Suppressor macrophage treated with lipopolysaccharide for 4 hours (primary cell): ENCODE measurements at regions not wholly inside any gene's neighbourhood (a gene's known extent, or its start where the extent isn't known, plus 50 kb on each side); places are given as distances from the start of the nearest gene placed in this dataset.

Source experiments
- DNase-seq: peaks from one replicate; pipeline ENCODE4 v3.0.0-alpha.2; 2020

DNA sequence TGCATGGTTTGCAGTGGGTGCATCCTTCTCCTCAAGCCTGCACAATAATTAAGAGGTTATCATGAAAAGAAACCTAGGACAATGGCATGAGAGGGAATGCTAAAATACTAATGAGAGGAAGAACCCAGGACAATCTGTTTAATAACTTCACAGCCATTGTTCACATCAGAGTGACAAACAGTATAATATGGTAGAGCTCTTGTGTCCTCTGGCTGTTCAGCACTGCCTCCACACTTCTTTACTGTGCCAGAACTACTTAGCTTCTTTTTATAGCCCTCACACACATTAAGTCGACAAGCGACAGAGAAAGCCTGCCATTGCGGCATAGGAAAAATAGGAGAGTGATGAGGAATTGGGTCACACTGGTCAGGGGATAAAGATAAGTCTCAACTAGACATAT lies 65.0 kb upstream of the MEIS2 start:
- DNase-seq = no peak

DNA sequence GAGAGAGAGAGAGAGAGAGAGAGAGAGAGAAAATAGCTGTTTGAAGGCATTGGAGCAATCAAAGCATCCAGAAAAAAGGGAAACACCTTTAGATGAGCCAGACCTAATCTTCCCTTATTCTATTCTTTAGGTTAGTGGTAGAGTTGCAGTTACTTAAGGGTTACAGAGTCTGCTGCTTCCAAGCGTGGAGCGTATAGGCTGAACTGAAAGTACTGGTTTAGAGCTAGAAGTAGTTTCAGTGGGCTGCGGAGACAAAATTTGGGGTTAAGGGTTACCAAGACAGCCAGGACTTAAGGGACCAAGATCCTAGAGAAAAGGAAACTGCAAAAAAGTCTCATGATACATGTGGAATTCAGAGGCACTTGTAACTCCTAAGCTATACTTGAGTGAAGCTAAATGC lies 66.1 kb upstream of the MEIS2 start:
- DNase-seq = no peak

DNA sequence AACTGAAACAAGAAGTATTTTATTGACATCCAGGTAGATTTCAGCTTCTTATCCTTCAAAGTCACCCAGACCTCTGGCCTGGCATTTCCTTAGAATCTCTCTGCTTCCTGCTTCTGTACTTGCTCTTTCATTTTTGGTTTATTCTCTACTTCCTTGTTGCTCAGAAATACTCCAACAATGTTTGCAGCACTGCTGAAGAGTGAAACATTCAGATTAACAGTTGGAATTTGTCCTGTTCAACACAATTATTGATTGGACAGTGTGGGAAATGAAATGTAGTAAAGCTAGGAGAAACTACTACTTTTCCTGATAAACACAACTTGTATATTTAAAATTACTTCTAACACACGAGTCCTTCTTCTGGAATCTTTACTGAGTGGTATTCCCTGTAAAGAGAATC lies 81.0 kb upstream of the MEIS2 start:
- no peak for DNase-seq

DNA sequence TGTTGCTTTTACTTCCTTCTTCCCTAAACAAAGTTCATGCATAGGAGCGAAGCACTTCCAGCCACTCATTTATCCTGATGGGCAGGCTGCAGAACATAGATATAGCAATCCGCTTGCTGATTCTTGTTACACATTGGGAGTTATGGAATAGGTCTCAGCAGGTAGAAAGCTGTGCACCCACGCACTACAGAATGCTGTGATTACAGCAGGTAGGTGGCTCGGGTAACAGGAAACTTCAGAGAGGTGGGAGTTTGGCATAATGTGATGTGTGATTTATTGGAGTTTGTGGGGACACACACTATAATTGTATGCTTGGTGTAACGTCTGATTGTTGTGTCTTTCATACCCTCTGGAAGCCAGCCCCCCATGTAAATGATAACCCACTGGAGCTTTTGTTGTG lies 99.2 kb upstream of the MEIS2 start:
- DNase-seq = no peak

DNA sequence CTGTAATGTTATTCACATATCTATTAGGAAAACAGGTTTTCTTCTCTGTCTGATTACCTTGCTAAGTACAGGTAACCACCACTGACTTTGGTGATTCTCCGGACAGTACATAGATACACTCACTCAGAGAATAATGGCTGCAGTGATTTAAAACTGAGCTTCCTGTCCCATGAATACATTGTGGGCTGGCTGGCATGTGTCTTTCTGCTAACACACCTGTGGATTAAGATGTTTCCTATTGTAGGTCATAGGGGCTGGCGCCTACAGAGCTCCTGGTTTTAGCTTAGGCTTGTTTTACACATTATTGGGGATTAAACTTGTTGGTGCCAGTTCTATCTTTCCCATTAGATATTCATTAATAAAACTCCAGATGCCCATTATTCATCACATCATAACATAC lies 102.7 kb upstream of the MEIS2 start:
- DNase-seq = no peak

DNA sequence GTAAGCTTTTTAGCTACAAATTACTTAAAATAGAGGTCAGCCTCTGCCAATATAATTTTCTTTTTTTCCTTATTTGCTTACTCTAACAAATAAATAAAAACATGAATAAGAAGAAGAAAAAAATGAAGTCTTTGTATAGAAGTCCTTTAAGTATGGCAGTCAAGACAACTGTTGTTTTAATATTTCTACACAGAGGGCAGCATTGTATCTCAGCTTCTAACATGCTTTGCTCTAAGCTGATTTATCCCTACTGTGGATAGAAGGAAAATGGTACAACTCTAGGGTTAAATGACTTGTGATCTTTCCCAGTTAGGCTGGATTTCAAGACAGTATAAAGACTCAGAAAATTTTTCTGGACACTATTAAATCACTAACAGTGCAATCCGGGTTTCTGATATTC lies 104.3 kb upstream of the MEIS2 start:
- DNase-seq = no peak

DNA sequence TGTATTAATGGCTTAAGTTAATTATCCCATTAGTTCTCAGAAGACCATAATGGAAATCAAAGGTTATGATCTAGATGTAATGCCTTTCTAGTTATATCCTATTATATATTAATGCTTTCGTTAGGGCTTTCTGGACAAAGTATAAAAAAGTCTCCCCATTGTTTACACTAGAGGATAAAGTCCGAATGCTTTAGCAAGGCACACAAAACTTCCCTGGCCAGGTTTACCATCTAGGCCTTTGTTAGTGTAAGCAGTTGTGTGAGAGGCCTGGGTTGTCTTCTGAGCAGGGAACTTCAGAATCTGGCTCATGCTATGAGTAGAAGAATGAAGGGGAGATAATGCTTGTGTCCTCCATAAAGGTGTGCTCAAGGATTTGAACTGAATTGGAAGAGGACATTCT lies 106.3 kb upstream of the MEIS2 start:
- DNase-seq = no peak

DNA sequence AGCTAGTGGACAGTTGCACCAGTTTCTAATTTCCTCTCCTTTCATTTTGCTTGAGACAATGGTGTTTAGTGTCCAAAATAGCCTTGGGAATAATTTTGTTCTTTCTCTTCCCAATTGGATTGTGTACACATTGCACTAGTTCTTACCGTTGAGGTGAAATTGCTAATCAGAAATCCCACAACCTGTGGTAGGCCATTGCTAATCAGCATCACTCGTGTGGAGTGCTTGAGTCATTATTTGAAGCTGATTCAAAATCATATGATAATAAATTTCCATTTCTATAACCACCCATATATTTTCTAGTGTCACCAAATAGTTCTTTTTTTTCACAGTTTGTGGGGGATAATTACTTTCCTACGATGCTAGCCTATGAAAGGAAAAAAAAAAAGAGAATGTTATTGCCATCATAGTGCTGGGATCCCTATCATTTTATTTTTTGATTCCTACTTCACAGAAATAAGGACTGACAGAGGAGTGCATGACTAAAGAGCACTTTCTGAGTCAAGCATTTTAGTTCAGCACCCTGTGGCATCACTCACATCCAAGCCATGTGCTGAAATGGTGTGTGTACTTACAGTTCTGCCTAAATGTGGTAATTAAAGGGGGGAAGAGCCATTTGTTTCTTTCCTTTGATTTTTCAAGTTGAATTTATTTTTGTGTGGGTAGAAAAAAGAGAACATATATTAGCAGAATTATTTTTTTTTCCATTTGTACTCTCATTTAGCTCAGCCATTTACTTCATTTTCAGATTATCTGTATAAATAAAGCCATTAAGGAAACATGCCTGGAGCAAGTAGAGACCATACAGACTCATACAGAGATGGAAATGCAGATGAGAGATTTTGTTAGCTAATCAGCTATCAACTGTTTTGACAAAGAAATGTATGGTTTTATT lies 108.0 kb upstream of the MEIS2 start:
- DNase-seq = no peak

DNA sequence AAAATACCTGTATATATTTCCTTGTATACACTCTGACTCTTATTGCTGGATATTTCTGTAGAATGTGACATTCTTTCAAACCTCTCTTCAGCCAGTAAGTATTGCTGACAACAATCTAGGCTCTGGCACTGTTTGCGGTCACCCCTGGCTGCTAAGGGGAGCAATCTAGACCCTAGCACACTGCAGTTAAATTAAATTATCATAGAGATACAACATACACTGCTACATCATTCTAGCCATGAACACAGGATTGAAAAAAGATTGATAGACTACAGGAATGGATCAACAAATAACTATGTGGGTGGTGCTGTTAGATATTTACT lies 108.7 kb upstream of the MEIS2 start:
- DNase-seq = no peak

DNA sequence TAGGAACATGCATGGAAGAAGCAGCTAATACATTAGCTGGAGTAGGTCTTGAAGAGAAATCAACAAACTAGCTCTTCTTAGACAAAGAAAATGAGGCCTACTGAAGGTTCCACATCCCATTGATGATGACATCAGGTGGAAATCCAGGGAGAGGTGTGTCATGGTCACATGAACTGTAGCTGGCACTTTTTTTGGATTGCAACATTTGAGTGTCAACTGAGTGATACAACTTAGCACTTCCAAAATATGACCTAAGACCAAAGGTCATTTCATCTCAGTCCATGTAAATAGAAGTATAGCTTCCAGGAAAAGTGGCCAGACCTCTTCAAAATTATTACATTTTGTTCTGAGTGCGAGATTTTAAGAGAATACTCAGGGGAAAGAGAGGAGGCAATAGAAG lies 117.2 kb upstream of the MEIS2 start:
- DNase-seq = no peak

DNA sequence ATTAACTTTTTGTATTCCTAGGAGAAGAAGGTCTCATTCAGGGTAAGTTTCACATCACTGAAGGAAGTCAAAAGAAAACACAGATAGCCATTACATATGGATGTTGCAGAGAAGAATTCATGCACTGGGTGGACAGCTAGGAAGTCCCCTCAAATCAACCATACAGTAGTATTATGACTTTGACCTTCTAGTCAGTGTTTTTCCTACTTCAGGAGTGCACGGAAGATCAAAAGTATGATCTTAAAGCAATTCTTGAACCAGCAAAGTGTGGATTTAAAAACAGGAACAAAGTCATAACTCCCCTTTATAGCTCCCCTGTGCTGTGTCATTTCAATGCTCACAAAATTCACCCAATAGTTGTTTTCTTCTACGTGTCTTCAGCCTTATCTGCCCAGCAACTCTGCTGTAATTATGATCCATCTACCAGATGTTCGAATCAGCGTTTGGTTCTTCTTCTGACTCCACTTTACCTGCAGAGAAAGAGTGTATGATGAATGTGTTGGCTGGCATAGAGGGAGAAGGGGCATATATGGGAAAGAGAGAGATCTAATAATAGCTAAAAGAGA lies 118.1 kb upstream of the MEIS2 start:
- no peak for DNase-seq

DNA sequence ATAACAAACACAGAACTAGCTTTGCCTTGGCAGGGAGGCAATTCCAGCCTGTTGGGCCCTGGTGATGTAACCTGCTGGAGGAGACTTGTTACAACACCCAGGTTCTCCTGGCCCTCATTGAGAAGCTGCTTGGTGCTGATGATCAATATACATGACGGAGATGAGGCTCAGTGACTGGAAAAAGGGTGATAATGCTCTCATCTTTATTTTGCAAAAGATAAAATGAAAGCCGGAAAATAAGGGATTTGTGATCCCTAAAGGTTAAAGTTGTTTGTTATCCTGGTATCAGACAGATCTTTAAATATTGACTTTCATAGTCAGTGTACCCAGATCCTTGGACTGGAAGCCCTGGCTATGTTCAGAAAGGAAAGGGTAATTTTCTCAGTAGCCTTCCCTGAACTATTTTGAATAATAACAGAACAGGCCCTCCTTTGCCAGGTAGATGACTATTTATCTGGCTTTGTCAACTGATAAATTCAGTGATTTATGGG lies 118.9 kb upstream of the MEIS2 start:
- no peak for DNase-seq

DNA sequence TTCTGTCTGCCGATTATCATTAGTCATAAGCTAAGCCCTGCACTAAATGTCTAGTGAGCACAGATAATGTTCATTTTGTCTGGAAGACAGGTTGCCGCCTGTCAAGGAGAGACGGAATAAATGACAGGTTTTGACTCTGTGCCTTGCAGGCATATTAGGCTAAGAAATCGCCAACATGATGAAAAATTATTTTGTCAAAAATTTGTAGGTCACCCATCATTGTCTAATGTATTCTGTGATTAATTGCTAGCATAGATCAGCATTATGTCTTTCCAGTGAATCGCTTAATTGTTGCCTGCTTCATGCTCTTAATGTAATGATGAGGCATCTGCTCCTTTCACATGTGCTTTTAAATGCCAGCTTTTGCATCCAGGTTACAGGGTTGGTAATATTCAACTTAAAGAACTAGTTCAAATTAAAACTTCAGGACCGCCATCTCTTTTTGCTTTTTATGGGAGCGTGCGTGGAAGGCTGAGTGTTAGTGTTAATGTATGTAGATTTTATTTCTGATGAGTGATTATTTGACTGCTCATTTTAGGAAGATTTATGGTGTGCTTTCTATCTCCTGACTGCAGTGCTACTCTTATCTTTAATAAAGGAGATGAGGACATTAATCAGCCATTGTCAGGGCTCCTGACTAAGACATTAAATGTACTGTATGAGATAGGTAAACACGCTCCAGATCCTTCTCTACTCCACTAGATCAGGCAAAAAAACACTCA lies 120.8 kb upstream of the MEIS2 start:
- DNase-seq = no peak

DNA sequence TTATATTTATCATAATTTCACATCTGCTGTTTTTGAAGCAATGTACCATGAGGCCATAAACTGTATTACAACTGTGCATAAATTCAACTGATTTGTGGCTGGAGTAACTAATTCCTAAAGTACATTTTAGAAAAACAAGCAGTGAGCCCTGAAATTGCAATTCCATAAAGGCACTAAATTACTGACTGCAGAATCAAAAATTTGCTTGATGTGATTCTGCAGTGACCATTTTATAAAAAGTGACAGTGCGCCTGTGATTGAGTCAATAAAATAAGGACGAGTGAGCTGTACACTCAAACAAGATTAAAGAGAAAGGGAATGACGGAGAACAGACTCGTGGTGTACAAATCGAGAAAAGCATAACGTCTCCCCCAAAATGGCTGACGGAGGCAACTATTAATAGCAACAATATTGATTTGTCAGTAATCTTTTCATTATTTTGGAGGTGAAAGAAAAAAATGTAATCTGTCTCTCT lies 121.4 kb upstream of the MEIS2 start:
- DNase-seq = no peak

DNA sequence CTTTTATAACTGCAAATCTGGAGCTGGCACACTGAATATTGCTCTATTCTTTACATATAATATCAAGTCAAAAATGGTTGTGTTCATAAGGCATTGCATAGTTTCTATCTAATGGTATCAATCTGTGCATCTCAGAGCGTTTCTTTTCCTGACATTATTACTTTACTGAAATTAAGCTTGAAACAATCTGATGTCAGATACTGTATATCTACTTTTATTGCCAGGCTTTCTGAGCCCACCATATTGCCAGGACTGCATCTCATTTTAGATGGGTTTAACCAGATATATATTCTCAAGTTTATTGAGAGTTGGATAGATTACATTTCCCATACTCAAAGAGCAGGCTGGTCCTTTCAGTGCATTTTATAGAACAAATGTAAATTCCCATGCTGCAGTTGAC lies 122.7 kb upstream of the MEIS2 start:
- no peak for DNase-seq

DNA sequence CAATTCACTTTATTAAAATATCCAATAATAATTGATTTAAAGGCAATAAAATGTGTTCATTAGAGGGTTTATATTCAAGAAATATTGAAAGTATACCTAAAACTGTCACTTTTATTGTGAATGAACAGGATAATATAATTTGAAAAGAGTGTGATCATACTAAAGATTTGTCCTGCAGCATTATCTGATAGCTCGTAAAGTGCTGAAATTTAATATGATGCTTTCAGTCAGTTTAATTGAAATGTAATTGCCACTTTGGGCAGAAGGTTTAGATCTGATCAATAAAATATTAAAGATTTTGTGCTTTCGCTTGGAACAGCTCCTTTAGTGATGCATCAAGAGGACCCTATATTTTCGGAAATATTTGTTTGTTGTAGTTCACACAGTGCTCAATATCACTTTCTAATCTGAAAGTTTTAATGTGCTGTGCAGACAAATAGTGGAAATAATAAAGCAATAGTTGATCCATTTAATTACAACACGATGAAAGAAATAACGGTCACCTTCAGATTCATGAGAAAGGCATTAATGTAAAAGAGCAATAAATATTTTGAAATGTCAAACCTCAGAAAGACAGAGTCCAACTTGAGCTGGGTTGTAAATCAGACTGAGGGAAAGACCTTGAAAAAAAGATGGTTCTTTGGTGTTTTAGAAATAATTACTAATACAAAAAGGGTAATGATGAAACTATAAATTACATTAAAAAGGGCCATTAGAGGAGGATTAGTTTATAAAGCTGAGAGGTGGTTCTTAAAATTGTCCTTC lies 129.7 kb upstream of the MEIS2 start:
- no peak for DNase-seq

DNA sequence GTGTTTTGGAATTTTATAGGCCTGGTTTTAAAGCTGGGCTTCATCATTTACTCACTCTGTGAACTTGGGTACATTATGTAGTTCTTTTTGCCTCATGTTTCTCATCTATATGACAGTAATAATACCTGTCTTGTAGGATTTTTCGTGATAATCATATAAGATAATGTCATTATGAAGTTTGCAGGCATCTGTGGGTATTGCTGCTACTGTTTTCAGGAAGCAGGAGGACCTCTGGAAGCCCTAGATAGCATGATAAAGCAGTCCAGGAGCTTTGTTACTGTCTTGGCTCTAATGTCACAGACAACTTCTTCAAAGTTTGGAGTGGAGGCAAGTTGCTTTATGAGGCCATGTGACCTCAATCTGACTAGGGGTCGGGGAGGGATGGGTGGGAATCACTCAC lies 145.0 kb upstream of the MEIS2 start:
- no peak for DNase-seq

DNA sequence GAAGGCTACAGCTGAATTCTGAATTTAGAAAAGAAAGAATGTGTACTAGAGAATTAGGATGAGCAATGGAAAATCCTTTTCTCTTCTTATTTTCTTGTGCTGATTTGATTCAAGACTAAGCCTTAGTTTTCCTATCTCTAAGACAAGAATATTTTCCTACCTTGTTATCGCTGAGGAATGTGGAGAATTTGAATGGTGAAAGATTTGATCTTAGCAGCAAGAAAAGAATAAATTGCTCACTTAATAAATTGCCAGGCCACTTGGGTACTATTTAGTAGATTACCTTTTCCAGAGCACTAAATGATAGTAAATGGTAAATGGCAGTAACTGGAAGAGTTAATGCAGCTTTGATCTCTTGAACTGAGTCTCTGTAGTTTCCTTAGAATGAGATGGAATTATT lies 145.7 kb upstream of the MEIS2 start:
- DNase-seq = no peak

DNA sequence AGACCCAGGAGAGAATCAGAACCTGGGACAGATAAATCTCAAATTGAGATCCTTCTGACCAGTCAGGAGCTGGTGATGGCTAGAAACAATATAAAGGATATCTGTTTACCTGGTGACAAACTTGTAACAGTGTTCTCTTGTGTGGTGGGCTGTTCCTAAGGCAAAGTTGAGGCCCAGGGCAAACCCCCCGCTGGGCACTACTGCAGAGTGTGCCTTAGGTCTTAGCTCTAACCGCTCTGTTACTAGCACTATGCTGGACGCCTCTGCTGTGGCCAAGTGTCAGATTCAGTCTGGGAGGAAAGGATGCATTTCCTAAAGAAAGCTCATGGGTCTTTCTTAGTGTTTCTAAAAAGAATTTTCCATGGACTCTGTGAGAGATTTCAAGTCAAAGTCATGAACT lies 146.5 kb upstream of the MEIS2 start:
- DNase-seq = no peak

DNA sequence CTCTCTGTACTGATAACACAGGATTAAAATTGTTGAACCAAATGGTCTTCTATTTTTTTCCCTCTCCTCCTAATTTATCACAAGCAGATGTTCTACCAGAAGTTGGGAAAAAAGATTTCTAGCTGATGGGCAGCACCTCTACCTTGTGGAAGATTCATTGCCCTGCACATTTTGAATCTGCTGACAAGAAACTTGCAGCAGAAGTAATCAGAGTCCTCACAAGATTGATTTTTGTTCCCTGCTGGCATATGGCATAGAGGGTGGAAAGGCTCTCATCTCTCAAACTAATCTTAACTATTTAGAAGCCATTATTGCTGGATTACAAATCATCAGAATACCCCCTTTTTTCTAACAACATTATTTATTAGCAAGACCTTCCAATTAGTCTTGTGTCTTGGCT lies 148.9 kb upstream of the MEIS2 start:
- DNase-seq = no peak

DNA sequence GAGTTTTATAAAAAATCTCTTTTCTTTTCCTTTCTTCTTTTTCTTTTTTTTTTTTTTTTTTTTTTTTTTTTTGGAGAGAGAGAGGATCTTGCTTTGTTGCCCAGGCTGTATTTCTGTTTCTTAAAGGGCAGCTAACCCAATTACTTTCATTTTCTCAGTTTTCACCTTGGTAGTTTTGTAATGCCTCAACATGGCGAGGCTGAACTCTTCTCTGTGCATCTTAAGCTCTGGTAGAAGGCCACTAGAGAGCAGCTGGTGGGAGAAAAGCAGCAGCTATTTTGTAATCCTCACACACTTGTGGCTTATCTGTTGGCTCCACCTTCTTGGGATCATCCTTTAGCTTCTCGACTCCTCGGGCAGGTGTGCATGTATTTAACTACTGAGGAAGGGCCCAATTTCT lies 152.2 kb upstream of the MEIS2 start:
- DNase-seq = no peak

DNA sequence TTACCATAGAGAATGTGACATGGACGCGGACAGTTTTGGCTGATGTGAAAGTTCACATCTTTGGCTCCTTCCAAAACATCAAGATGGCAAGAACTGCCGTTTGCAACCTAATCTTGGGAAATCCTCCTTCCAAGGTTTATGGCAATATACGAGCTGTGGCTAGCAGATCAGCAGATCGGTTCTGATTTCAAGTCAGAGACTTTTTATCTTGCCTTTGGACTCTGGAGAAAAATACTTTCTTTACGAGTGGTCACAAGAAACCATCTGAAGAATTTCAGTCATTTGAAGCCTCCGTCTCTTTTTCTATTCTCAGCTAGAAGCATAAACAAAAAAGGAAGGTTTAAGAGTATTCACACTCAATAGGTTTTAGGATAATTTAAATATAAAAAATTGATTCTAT lies 153.5 kb upstream of the MEIS2 start:
- no peak for DNase-seq

DNA sequence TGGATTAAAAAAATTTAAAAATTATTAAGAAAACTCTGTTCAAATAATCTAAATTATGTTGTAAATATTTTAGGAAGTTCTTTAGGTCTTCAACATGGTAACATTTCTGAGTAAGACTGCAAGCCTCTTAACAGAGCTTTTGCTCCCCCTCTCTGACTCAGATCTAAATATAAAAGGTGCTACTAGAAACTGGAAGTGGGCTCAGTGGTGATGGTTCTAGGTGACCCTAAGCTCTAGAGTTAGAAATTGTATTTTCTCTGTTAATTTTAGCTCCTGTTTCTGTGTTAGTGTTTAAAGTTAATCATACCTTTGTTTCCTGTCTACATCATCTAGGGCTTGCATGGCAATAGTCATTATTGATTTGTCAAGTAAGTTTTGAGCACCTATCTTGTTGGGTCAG lies 159.9 kb upstream of the MEIS2 start:
- DNase-seq = no peak
